ENCODE measurements at regions not wholly inside any gene's neighbourhood (a gene's known extent, or its start where the extent isn't known, plus 50 kb on each side); places are given as distances from the start of the nearest gene placed in this dataset.
"Not testable (repeated sequence)": the region's sequence is repeated elsewhere in the genome, so short reads cannot be mapped to it uniquely, and the experiment has no call there.

GRCh38 chr5:42066131-42066530 is 141.1 kb downstream of the FBXO4 start:
- DNase-seq (ENCODE audit: extremely low read depth in 1 of 2, low read depth in 1 of 2) = no peak

- DNase-seq (ENCODE audit: extremely low read depth in 1 of 2, low read depth in 1 of 2) = no peak
Measured at GRCh38 chr5:42074353-42074752, 149.3 kb downstream of the FBXO4 start.

GRCh38 chr5:42089705-42090104 is 164.6 kb downstream of the FBXO4 start:
- DNase-seq (ENCODE audit: extremely low read depth in 1 of 2, low read depth in 1 of 2) = no peak

- no peak for DNase-seq (ENCODE audit: extremely low read depth in 1 of 2, low read depth in 1 of 2)
Measured at GRCh38 chr5:42090162-42090561, 165.1 kb downstream of the FBXO4 start.

DNA sequence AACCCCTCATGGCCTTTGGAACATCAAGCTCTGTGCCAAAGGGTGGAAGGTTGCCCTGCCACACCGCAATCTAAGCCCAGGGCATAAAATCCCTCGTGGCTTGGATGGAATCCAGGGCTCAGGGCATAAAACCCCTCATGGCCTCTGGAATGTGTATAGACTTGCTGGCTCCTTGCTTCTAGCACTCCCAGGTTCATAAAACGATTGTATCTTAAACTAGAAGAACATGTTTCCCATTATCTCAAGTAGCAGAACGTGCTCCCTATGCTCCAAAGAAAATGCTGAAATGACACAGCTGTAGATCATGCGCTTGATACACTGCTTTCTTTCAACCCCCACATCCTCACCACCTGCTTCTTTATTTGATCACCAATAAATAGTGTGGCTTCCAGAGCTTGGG is 174.8 kb downstream of the FBXO4 start:
- not testable (repeated sequence) for DNase-seq (ENCODE audit: extremely low read depth in 1 of 2, low read depth in 1 of 2)

DNA sequence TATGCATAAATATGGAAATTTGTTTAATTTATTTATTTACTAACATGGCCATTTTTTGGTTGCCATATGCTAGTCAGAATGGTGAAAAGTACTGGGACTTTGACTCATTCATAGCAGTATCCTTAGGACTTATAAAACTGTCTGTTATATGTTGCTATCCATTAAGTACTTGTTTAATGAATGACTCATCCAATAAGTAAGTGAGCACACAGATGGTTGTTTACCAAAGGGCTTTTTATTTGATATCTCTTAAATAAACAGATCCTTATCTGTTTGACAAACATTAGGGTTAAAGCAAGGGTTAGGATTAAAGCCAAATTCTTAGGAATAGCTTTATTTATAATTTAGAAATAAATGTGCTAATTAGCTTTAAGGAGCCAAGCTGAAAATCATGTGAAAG is 183.4 kb downstream of the FBXO4 start:
- DNase-seq (ENCODE audit: extremely low read depth in 1 of 2, low read depth in 1 of 2) = no peak

DNA sequence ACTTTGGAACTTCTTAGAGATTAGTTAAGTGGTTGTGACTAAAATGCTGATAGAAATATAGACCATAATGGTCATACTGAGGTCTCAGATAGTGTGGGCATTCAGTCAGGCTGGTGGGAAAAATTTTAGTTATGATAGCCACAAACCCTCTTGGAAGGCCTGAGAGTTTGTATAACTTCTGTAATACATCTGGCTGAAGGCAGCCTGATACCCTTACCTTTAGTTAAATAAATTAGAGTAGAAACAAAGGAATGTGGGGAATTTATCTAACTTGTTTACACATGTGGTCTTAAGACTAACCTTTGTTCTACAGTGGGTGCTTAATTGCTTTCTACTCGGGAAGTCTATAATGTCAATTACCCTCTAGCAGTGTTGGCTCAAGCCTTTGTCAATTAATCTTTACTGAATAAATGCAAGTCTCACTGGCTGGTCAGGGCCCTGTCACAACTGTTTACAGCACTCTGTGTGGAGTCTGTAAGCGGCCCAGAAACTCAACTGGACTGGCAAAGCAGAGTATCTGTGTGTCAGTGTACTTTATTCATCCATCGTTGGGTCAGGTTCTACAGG is 184.0 kb downstream of the FBXO4 start:
- DNase-seq (ENCODE audit: extremely low read depth in 1 of 2, low read depth in 1 of 2) = no peak

DNA sequence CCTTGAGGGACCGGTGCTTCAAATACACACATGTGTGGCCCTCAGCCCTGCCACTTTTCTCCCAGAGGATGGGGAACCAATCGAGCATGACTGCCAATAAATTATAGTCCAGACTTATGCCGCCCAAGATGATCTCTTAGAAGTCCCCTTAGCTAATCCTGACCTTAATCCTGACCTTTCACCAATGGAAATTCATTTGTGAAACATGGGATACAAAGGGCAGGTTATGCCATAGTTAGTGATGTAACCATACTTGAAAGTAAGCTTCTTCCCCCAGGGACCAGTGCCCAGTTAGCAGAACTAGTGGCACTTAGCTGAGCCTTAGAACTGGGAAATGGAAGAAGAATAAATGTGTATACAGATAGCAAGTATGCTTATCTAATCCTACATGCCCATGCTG is 190.6 kb downstream of the FBXO4 start:
- DNase-seq (ENCODE audit: extremely low read depth in 1 of 2, low read depth in 1 of 2) = not testable (repeated sequence)

DNA sequence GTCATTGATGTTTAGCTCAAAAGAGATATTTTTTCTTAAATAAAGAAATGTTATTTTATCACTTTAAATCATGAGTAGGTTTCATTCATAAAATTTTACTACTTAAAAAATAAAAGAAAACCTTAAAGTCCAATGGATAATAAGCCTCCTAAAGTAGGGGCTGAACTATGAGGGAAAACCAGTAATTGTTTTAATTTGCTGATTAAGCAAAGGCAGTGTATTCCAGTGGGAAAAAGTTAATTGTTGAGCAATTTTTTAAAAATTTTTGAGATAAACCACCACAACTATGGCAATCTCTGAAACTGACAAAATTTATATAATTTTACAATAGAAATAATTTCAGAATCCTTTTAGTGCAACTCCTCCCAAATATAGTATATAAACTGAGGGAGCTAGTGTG is 195.0 kb downstream of the FBXO4 start:
- DNase-seq (ENCODE audit: extremely low read depth in 1 of 2, low read depth in 1 of 2) = no peak

DNA sequence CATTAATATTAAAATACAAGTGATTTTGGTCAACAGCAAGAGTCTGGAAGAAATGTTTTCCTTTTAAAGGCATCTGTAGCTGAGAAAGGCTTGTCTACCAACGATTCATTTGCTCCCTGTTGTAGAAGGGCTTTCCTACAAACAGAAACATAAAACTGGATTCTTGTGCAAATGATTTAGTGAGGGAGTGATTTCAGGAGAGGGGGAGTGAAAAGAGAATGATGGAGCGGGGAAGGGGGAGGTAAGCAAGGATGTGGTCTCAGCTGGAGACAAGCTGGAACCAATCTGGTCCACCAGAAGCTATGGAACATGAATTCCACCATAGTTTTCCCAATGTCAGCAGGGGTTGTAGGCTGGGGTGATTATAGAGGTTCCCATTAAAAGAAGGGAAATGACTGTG is 196.3 kb downstream of the FBXO4 start:
- DNase-seq (ENCODE audit: extremely low read depth in 1 of 2, low read depth in 1 of 2) = no peak

DNA sequence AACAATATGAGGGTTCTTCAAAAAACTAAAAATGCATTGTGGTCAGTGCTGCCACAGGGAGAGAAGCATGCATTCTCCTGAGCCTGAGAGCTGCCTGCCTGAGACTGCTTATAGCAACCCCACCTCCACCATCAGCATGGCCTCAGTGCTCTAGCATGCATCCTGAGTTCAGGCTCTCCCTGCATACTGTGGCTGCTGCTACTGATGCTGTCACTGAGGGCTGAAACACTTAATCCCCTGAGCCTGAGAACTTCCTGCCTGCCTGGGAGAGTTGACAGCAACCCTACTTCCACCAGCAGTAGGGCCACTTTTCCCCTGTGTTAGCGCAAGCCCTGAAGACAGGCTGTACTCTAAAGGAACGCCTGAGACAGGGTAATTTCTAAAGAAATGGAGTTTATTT is 206.0 kb downstream of the FBXO4 start:
- DNase-seq (ENCODE audit: extremely low read depth in 1 of 2, low read depth in 1 of 2) = no peak

GRCh38 chr5:42143361-42143760 is 218.3 kb downstream of the FBXO4 start:
- DNase-seq (ENCODE audit: extremely low read depth in 1 of 2, low read depth in 1 of 2) = no peak

DNA sequence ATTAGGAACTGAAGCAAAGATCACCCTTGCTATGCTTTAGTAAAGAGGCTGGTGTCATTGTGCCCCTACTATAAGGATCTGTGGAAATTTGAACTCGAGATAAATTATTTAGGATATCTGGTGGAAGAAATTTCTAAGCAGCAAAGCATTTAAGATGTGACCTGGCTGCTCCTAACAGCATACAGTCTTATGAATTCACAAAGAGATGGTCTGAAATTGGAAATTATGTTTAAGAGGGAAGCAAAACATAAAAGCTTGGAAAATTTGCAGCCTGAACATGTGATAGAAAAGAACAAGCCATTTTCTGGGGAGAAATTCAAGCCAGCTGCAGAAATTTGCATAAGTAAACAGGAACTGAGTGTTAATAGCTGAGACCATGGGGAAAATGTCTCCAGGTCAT is 223.7 kb downstream of the FBXO4 start:
- no peak for DNase-seq (ENCODE audit: extremely low read depth in 1 of 2, low read depth in 1 of 2)

- no peak for DNase-seq (ENCODE audit: extremely low read depth in 1 of 2, low read depth in 1 of 2)
Measured at GRCh38 chr5:42157215-42157614, 232.1 kb downstream of the FBXO4 start.

DNA sequence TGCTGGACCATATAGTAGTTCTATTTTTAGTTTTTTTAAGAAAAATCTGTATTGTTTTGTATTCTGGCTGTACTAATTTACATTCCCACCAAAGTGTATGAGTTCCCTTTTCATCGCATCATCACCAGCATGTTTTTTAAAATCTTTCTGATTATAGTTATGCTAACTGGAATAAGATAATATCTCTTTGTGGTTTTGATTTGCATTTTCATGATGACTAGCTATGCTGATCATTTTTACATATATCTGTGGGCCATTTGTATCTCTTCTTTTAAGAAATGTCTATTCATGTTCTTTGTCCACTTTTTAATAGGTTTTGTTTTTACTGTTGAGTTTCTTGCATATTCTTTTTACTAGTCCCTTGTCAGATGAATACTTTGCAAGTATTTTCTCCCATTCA is 238.0 kb downstream of the FBXO4 start:
- no peak for DNase-seq (ENCODE audit: extremely low read depth in 1 of 2, low read depth in 1 of 2)

DNA sequence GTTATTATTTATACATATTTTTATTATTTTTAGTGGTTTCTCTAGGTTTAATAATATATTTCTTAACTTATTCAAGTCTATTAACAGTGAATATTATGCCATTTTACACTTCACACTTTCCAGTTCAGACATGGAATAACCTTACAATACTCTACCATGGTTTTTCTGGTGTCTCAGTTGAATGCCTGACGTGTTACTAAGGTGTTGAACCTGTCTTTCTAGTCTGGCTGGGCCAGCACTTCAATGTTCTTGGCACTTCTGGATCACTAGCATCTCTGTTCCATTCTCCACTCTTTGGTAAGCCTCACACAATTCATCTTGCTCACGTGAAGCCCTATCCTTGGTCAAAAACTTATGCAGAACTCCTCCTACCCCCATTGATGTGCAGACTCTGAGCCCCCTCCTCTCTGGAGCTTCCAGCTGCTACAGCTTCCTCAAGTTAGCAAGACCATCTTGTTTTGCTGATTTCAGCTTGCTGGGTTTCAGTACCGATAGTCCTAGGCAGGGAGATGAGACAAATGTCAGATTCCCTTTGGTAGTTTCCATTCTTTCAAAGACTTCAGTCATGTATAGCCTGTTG is 243.1 kb downstream of the FBXO4 start:
- no peak for DNase-seq (ENCODE audit: extremely low read depth in 1 of 2, low read depth in 1 of 2)

DNA sequence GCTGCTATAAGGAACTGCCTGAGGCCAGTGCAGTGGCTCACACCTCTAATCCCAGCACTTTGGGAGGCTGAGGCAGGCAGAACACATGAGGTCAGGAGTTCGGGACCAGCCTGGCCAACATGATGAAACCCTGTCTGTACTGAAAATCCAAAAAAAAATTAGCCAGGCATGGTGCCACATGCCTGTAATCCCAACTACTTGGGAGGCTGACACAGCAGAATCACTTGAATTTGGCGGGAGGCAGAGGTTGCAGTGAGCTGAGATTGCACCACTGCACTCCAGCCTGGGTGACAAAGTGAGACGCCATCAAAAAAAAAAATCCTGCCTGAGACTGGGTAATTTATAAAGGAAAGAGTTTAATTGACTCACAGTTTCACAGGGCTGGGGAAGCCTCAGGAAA is 247.1 kb upstream of the GHR start:
- DNase-seq (ENCODE audit: extremely low read depth in 1 of 2, low read depth in 1 of 2) = not testable (repeated sequence)

- DNase-seq (ENCODE audit: extremely low read depth in 1 of 2, low read depth in 1 of 2) = not testable (repeated sequence)
Measured at GRCh38 chr5:42179843-42180242, 243.4 kb upstream of the GHR start.

- DNase-seq (ENCODE audit: extremely low read depth in 1 of 2, low read depth in 1 of 2) = no peak
Measured at GRCh38 chr5:42216904-42217303, 206.3 kb upstream of the GHR start.

- DNase-seq (ENCODE audit: extremely low read depth in 1 of 2, low read depth in 1 of 2) = no peak
Measured at GRCh38 chr5:42217791-42218190, 205.4 kb upstream of the GHR start.

GRCh38 chr5:42225009-42225408 is 198.2 kb upstream of the GHR start:
- DNase-seq (ENCODE audit: extremely low read depth in 1 of 2, low read depth in 1 of 2) = no peak

DNA sequence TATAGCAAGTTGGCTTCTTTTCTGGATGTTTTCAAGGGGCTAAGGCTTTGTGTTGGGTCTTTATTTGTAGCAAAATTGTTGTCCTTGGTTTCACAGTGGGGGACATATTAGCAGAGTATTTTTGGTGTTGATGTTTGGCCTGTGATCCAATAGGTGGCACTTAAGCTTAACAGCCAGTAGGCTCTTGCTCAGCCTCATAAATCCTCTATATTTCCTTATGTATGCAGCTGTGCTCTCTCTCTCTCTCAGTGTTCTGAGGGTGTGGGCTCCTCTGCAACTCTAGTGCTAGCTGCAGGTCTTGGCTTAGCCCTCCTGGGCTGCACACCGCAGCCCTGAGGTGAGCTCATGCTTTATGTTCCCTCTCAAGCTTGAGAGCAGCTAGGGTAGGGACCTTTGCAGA is 195.0 kb upstream of the GHR start:
- DNase-seq (ENCODE audit: extremely low read depth in 1 of 2, low read depth in 1 of 2) = no peak

DNA sequence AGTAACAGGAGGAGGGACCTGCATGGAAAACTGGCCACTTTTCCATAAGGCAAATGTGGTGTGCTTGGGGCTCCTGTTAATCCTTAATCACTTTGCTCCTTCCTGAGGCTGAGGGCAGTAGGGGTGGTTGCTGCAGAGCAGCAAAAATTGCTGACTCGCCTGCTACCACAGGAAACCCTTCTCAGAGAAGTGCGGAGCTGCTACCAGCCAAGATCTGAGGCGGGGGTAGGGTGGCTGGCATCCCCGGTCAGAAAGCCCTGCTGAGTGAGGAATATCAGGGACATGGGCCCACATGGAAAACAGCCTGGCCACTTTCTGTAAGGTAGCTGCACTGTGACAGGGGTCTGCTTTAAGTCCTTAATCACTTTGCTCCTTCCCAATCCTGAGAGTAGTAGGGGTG is 192.4 kb upstream of the GHR start:
- DNase-seq (ENCODE audit: extremely low read depth in 1 of 2, low read depth in 1 of 2) = no peak

Data from activated CD8-positive, alpha-beta memory T cell treated with anti-CD3 and anti-CD28 coated beads for 1 hour (primary cell).